Esophagus squamous epithelium (tissue), 5 donors: ENCODE measurements at regions not wholly inside any gene's neighbourhood (a gene's known extent, or its start where the extent isn't known, plus 50 kb on each side); places are given as distances from the start of the nearest gene placed in this dataset.
"Not testable (repeated sequence)": the region's sequence is repeated elsewhere in the genome, so short reads cannot be mapped to it uniquely, and the experiment has no call there.

Experiments used
- DNase-seq: peaks from one replicate; lab custom pipeline; 2025; lab: John Stamatoyannopoulos, UW
- H3K27ac ChIP-seq, 4 donors: fragments of 200-600 bp; sonication (generic); one replicate each; pipeline ENCODE4 v1.5.1; 2016 to 2019; ENCODE audit warnings: mild to moderate bottlenecking in 1 of 4
- H3K27me3 ChIP-seq, 4 donors: fragments of 200-600 bp; sonication (generic); 1 replicate in 3 of 4; 2 replicates in 1 of 4; pipeline versions ENCODE4 v1.5.1 to v1.6.0; 2017 to 2021; ENCODE audit warnings: antibody characterized with exemption in 1 of 4
- H3K36me3 ChIP-seq, 3 donors: fragments of 200-600 bp; sonication (generic); one replicate each; pipeline ENCODE4 v1.5.1; 2016 to 2019
- H3K4me1 ChIP-seq, 3 donors: fragments of 200-600 bp; sonication (generic); one replicate each; pipeline ENCODE4 v1.5.1; 2017 to 2019
- H3K4me3 ChIP-seq, 4 donors: fragments of 200-600 bp; sonication (generic); 1 replicate in 3 of 4; 2 replicates in 1 of 4; pipeline ENCODE4 v1.5.1; 2016 to 2019; ENCODE audit warnings: mild to moderate bottlenecking in 2 of 4, moderate library complexity in 1 of 4
- H3K9me3 ChIP-seq, 3 donors: fragments of 200-600 bp; sonication (generic); one replicate each; pipeline ENCODE4 v1.5.1; 2016 to 2019
- POLR2A ChIP-seq, 4 donors: fragments of 450-650 bp; IDR thresholded peaks; one replicate each; pipeline ENCODE4 v1.6.1; 2017; ENCODE audit warnings: antibody characterized with exemption in 4 of 4, mild to moderate bottlenecking in 4 of 4, moderate library complexity in 3 of 4
- WGBS, 2 donors: methylation state at CpG; one replicate each; pipeline ENCODE4 v1.1.5; 2018; 5-methylcytosine and 5-hydroxymethylcytosine counted together
- intact Hi-C: fragments of 100-400 bp; cut with DNase I; formaldehyde crosslinking; loops from one replicate; pipeline ENCODE4 v1.15.0; 2022
- TF ChIP-seq, protein P1 (sequence below), 6 experiments: fragments of 450-650 bp in 4 of 6; fragments of 200-600 bp in 2 of 6; sonication (generic) in 2 of 6; IDR thresholded peaks; one replicate each; pipeline ENCODE4 v1.5.1; 2016 to 2019; ENCODE audit warnings: antibody characterized with exemption in 6 of 6, mild to moderate bottlenecking in 4 of 6, moderate library complexity in 4 of 6
- donor health status: DM: yes; HTN: yes; CAD: no.

DNA sequence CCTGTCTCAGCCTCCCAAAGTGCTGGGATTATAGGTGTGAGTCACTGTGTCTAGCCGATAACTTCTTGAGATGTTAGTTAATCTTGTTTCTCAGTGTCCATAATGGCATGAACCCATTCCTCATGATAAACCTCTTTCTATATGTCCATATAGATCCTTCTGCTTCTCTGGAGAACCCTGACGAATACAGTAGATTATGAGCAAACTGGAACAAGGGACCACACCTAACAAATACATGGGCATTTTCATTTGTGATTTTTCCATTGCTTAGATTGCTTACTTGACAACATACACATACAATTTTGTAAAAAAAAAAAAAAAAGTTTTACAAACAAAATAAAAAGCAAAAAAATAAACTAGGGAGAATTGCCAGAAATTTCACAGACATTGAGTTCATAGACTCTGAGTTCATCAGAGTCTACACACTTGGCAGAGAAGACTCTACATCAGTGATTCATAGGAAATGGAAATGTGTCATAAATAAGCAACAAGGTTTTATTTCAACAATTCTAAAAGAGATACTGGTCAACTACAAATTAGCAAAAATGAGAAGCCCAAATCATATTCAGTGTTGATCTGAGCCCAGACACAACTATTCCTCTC is 96.7 kb downstream of the GALR1 start:
- H3K27me3 ChIP-seq, result no peaks in the 10 kb centered on the region
- WGBS, 2 donors, result 75 to 78% methylated on average over 2 of the region's 2 CpGs
- no peak for DNase-seq
- intact Hi-C loops, result no loop called here
- no peaks in the 10 kb centered on the region for H3K36me3 ChIP-seq
- H3K9me3 ChIP-seq, result no peaks in the 10 kb centered on the region
- TF ChIP-seq, protein P1, sequence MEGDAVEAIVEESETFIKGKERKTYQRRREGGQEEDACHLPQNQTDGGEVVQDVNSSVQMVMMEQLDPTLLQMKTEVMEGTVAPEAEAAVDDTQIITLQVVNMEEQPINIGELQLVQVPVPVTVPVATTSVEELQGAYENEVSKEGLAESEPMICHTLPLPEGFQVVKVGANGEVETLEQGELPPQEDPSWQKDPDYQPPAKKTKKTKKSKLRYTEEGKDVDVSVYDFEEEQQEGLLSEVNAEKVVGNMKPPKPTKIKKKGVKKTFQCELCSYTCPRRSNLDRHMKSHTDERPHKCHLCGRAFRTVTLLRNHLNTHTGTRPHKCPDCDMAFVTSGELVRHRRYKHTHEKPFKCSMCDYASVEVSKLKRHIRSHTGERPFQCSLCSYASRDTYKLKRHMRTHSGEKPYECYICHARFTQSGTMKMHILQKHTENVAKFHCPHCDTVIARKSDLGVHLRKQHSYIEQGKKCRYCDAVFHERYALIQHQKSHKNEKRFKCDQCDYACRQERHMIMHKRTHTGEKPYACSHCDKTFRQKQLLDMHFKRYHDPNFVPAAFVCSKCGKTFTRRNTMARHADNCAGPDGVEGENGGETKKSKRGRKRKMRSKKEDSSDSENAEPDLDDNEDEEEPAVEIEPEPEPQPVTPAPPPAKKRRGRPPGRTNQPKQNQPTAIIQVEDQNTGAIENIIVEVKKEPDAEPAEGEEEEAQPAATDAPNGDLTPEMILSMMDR (IDR thresholded peaks at IDR 0.05), result no peak
- TF ChIP-seq POLR2A (IDR thresholded peaks at IDR 0.05), result no peak
- H3K4me1 ChIP-seq, result no peaks in the 10 kb centered on the region
- no peak overlapping the region for H3K4me3 ChIP-seq
- H3K27ac ChIP-seq, result no peak overlapping the region

- H3K9me3 ChIP-seq, intact Hi-C loops, H3K36me3 ChIP-seq, DNase-seq, H3K4me3 ChIP-seq, H3K27ac ChIP-seq, H3K27me3 ChIP-seq, H3K4me1 ChIP-seq: not testable (repeated sequence)
- WGBS, 2 donors, result 40 to 69% methylated on average over 1 to 2 of the region's 3 CpGs
Measured at GRCh38 chr18:77353349-77353748, 103.7 kb downstream of the GALR1 start.

DNA sequence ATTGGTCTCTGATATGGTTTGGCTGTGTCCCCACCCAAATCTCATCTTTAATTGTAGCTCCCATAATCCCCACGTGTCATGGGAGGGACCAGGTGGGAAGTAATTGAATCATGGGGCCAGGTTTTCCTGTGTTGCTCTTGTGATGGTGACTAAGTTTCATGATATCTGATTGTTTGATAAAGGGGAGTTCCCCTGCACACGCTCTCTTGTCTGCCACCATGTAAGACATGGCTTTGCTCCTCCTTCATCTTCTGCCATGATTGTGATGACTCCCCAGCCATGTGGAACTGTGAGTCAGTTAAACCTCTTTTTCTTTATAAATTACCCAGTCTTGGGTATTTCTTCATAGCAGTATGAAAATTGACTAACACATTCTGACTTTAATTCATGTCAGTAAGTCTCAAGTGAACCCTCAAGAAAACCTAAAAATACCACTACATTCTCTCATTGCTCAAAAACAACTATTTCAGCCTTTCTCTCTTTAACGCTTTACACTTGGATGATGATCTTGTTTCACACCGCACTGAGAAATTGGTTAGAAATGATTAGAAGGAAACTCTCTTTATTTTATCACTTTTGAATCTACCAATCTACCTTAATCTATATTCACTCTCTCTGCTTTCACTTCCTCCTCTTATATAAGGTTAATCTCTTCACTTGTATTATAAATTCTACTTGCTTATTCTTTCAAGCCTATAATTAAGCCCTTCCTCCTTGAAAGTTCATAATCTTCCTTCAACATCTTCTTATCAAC is 110.1 kb downstream of the GALR1 start:
- intact Hi-C loops, result no loop called here
- no peak for DNase-seq
- TF ChIP-seq, protein P1 (IDR thresholded peaks at IDR 0.05), result no peak
- no peak for TF ChIP-seq POLR2A (IDR thresholded peaks at IDR 0.05)
- 63 to 69% methylated on average over 4 of the region's 4 CpGs for WGBS, 2 donors
- no peaks in the 10 kb centered on the region for H3K36me3 ChIP-seq
- H3K27me3 ChIP-seq, result no peaks in the 10 kb centered on the region
- H3K4me3 ChIP-seq, result no peak overlapping the region
- no peaks in the 10 kb centered on the region for H3K9me3 ChIP-seq
- no peaks in the 10 kb centered on the region for H3K4me1 ChIP-seq
- H3K27ac ChIP-seq, result no peak overlapping the region

- no peaks in the 10 kb centered on the region for H3K4me1 ChIP-seq
- no peak overlapping the region for H3K27ac ChIP-seq
- H3K9me3 ChIP-seq, result no peaks in the 10 kb centered on the region
- intact Hi-C loops, result no loop called here
- no peaks in the 10 kb centered on the region for H3K36me3 ChIP-seq
- DNase-seq, result no peak
- 53 to 61% methylated on average over 3 of the region's 3 CpGs for WGBS, 2 donors
- H3K27me3 ChIP-seq, result no peaks in the 10 kb centered on the region
- TF ChIP-seq, protein P1 (IDR thresholded peaks at IDR 0.05), result no peak
- TF ChIP-seq POLR2A (IDR thresholded peaks at IDR 0.05), result no peak
- H3K4me3 ChIP-seq, result no peak overlapping the region
Measured at GRCh38 chr18:77360315-77361190, 110.9 kb downstream of the GALR1 start.

DNA sequence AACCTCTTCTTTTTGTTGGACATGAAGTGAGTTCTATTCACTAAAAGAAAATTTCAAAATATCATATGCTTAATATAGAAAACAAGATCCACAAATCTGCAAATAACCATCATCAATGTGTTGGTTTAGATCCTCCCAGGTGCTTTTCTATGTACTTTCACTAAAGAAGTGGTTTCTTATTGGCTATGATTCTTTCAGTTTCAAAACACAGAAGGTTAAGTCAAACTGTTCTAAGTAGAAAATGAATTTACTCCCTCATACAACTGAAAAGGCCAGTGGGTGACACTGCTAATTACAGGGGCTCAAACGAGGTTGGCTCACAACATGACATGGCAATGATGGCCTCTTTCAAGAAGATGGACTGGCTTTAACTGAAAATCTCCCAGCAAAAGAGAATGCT is 111.7 kb downstream of the GALR1 start:
- DNase-seq, result no peak
- H3K4me1 ChIP-seq, result no peaks in the 10 kb centered on the region
- H3K36me3 ChIP-seq, result no peaks in the 10 kb centered on the region
- intact Hi-C loops, result no loop called here
- H3K9me3 ChIP-seq, result no peaks in the 10 kb centered on the region
- 8 to 27% methylated on average over 1 of the region's 1 CpG for WGBS, 2 donors
- H3K27ac ChIP-seq, result no peak overlapping the region
- no peaks in the 10 kb centered on the region for H3K27me3 ChIP-seq
- no peak overlapping the region for H3K4me3 ChIP-seq
- TF ChIP-seq, protein P1 (IDR thresholded peaks at IDR 0.05), result no peak
- TF ChIP-seq POLR2A (IDR thresholded peaks at IDR 0.05), result no peak
